ENCODE measurements at regions not wholly inside any gene's neighbourhood (a gene's known extent, or its start where the extent isn't known, plus 50 kb on each side); places are given as distances from the start of the nearest gene placed in this dataset.
A peak's percentile ranks its signal among the peaks of the same experiment; 100 is the strongest.
"Not testable (repeated sequence)": the region's sequence is repeated elsewhere in the genome, so short reads cannot be mapped to it uniquely, and the experiment has no call there.

- H3K4me1 ChIP-seq (ENCODE audit: control insufficient read depth, low read length) = no peaks in the 10 kb centered on the region
- H3K36me3 ChIP-seq (ENCODE audit: control insufficient read depth, low read length) = no peaks in the 10 kb centered on the region
Observed at GRCh38 chr18:54662986-54663385, 71.9 kb downstream of the DYNAP start.

GRCh38 chr18:54669701-54670100 lies 78.7 kb downstream of the DYNAP start:
- not testable (repeated sequence) for H3K4me1 ChIP-seq (ENCODE audit: control insufficient read depth, low read length); H3F3A ChIP-seq (ENCODE audit: control insufficient read depth, insufficient read depth); H3K9me2 ChIP-seq (replicated peaks; ENCODE audit: control insufficient read depth, low read length); H3K27me3 ChIP-seq (ENCODE audit: control insufficient read depth, low read length); H3K36me3 ChIP-seq (ENCODE audit: control insufficient read depth, low read length); H3K9me3 ChIP-seq (ENCODE audit: control insufficient read depth, insufficient read depth, low read length); H3K4me3 ChIP-seq (ENCODE audit: low read length); H4K20me1 ChIP-seq (ENCODE audit: control insufficient read depth, insufficient read depth, low read depth, low read length); H3K27ac ChIP-seq (ENCODE audit: low read depth, low read length); H3K4me2 ChIP-seq (ENCODE audit: low read length); H3K79me2 ChIP-seq (ENCODE audit: control insufficient read depth, low read length)

More at GRCh38 chr18:54662986-54663385, 71.9 kb downstream of the DYNAP start:
- Histone ChIP-seq H3K4me2 (ENCODE audit: low read length) (no peak overlapping the region), H3K4me3 (ENCODE audit: low read length) (no peak overlapping the region), H3K79me2 (ENCODE audit: control insufficient read depth, low read length) (no peaks in the 10 kb centered on the region), H3K27me3 (ENCODE audit: control insufficient read depth, low read length) (peaks cover 6% of the 10 kb centered on the region; the same call in 1 of the 2 replicates), H4K20me1 (ENCODE audit: control insufficient read depth, insufficient read depth, low read depth, low read length) (no peaks in the 10 kb centered on the region), H3K27ac (ENCODE audit: low read depth, low read length) (no peak overlapping the region), H3F3A (ENCODE audit: control insufficient read depth, insufficient read depth) (no peaks in the 10 kb centered on the region), H3K9me3 (ENCODE audit: control insufficient read depth, insufficient read depth, low read length) (no peaks in the 10 kb centered on the region), H3K9me2 (replicated peaks; ENCODE audit: control insufficient read depth, low read length) (no peaks in the 10 kb centered on the region)
- TF ChIP-seq, protein P1, sequence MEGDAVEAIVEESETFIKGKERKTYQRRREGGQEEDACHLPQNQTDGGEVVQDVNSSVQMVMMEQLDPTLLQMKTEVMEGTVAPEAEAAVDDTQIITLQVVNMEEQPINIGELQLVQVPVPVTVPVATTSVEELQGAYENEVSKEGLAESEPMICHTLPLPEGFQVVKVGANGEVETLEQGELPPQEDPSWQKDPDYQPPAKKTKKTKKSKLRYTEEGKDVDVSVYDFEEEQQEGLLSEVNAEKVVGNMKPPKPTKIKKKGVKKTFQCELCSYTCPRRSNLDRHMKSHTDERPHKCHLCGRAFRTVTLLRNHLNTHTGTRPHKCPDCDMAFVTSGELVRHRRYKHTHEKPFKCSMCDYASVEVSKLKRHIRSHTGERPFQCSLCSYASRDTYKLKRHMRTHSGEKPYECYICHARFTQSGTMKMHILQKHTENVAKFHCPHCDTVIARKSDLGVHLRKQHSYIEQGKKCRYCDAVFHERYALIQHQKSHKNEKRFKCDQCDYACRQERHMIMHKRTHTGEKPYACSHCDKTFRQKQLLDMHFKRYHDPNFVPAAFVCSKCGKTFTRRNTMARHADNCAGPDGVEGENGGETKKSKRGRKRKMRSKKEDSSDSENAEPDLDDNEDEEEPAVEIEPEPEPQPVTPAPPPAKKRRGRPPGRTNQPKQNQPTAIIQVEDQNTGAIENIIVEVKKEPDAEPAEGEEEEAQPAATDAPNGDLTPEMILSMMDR (IDR thresholded peaks at IDR 0.05; ENCODE audit: low read depth, low read length, poor library complexity, severe bottlenecking) = no peak
- no peak for TF ChIP-seq EZH2phosphoT487 (IDR thresholded peaks at IDR 0.05; ENCODE audit: borderline replicate concordance, low read length)

- Histone ChIP-seq H3K27me3 (ENCODE audit: control insufficient read depth, low read length) (0 out of 2 replicates have a peak, but pooled peaks cover 2% of the 10 kb centered on the region), H3K9me2 (replicated peaks; ENCODE audit: control insufficient read depth, low read length) (no peaks in the 10 kb centered on the region), H3K79me2 (ENCODE audit: control insufficient read depth, low read length) (no peaks in the 10 kb centered on the region), H3K27ac (ENCODE audit: low read depth, low read length) (no peak overlapping the region), H3K4me2 (ENCODE audit: low read length) (no peak overlapping the region), H3K9me3 (ENCODE audit: control insufficient read depth, insufficient read depth, low read length) (no peaks in the 10 kb centered on the region), H3K4me1 (ENCODE audit: control insufficient read depth, low read length) (no peaks in the 10 kb centered on the region), H3F3A (ENCODE audit: control insufficient read depth, insufficient read depth) (no peaks in the 10 kb centered on the region), H3K4me3 (ENCODE audit: low read length) (no peak overlapping the region), H3K36me3 (ENCODE audit: control insufficient read depth, low read length) (no peaks in the 10 kb centered on the region), H4K20me1 (ENCODE audit: control insufficient read depth, insufficient read depth, low read depth, low read length) (no peaks in the 10 kb centered on the region)
- no peak for TF ChIP-seq EZH2phosphoT487 (IDR thresholded peaks at IDR 0.05; ENCODE audit: borderline replicate concordance, low read length)
- TF ChIP-seq, protein P1 (IDR thresholded peaks at IDR 0.05; ENCODE audit: low read depth, low read length, poor library complexity, severe bottlenecking) = peak; percentile 61
Observed at GRCh38 chr18:54671291-54671881, 80.3 kb downstream of the DYNAP start.

- Histone ChIP-seq H3F3A (ENCODE audit: control insufficient read depth, insufficient read depth) (no peaks in the 10 kb centered on the region), H3K36me3 (ENCODE audit: control insufficient read depth, low read length) (no peaks in the 10 kb centered on the region), H3K4me1 (ENCODE audit: control insufficient read depth, low read length) (no peaks in the 10 kb centered on the region), H3K79me2 (ENCODE audit: control insufficient read depth, low read length) (no peaks in the 10 kb centered on the region), H3K9me3 (ENCODE audit: control insufficient read depth, insufficient read depth, low read length) (no peaks in the 10 kb centered on the region), H3K9me2 (replicated peaks; ENCODE audit: control insufficient read depth, low read length) (no peaks in the 10 kb centered on the region), H3K27ac (ENCODE audit: low read depth, low read length) (no peak overlapping the region), H4K20me1 (ENCODE audit: control insufficient read depth, insufficient read depth, low read depth, low read length) (no peaks in the 10 kb centered on the region), H3K27me3 (ENCODE audit: control insufficient read depth, low read length) (0 out of 2 replicates have a peak, but pooled peaks cover 2% of the 10 kb centered on the region), H3K4me2 (ENCODE audit: low read length) (no peak overlapping the region), H3K4me3 (ENCODE audit: low read length) (no peak overlapping the region)
- no peak for TF ChIP-seq EZH2phosphoT487 (IDR thresholded peaks at IDR 0.05; ENCODE audit: borderline replicate concordance, low read length)
- TF ChIP-seq, protein P1 (IDR thresholded peaks at IDR 0.05; ENCODE audit: low read depth, low read length, poor library complexity, severe bottlenecking) = no peak
Observed at GRCh38 chr18:54672109-54672508, 81.1 kb downstream of the DYNAP start.
